ENCODE measurements at regions not wholly inside any gene's neighbourhood (a gene's known extent, or its start where the extent isn't known, plus 50 kb on each side); places are given as distances from the start of the nearest gene placed in this dataset.

DNA sequence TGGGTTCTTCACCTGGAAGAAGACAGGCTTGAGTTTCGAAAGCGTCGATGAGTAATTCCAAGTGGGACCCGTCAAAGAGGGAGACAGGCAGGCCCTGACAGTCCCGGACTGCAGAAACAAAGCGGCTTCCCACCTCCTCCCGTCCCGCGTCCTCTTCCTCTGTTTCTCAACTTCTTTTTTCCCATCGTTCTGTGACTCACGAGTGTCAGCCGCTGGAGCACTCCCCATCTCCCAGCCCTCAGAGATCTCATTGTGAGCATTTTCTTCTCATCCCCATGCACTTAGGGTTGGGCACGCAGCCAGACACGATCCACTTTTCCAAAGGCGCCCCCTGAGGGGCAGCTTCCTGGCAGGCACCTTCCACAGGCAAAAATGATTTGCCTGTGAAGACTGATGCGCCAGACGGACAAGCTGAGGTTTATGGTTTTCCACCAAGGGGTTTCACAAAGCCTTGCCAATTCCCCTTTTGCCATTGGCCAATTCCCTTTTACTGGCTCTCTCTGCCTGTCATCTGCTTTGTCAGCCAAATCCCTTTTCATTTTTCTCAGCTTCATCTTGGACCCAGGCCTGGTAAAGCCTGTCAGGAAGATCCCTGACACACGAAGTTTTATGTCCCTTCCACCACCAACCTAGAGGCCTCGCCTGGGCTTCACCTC, 86.5 kb upstream of the ANKRD55 start:
- no peaks in the 10 kb centered on the region for H3K27me3 ChIP-seq
- TF ChIP-seq POLR2A (IDR thresholded peaks at IDR 0.05) (no peak), EP300 (IDR thresholded peaks at IDR 0.05) (no peak), POLR2AphosphoS5 (IDR thresholded peaks at IDR 0.05) (no peak)
- TF ChIP-seq, protein P1, sequence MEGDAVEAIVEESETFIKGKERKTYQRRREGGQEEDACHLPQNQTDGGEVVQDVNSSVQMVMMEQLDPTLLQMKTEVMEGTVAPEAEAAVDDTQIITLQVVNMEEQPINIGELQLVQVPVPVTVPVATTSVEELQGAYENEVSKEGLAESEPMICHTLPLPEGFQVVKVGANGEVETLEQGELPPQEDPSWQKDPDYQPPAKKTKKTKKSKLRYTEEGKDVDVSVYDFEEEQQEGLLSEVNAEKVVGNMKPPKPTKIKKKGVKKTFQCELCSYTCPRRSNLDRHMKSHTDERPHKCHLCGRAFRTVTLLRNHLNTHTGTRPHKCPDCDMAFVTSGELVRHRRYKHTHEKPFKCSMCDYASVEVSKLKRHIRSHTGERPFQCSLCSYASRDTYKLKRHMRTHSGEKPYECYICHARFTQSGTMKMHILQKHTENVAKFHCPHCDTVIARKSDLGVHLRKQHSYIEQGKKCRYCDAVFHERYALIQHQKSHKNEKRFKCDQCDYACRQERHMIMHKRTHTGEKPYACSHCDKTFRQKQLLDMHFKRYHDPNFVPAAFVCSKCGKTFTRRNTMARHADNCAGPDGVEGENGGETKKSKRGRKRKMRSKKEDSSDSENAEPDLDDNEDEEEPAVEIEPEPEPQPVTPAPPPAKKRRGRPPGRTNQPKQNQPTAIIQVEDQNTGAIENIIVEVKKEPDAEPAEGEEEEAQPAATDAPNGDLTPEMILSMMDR (IDR thresholded peaks at IDR 0.05) = no peak
- WGBS, 5 donors = 66 to 82% (median 77%) methylated on average over 19 of the region's 19 CpGs
- intact Hi-C loops (cut with DNase I; ENCODE audit: low total_unique reads) = no loop called here
- H3K4me3 ChIP-seq = no peak overlapping the region
- no peaks in the 10 kb centered on the region for H3K9me3 ChIP-seq
- no peaks in the 10 kb centered on the region for H3K36me3 ChIP-seq
- H3K27ac ChIP-seq = peak overlapping the region in 2 of 5 donors; percentile 31 to 55
- DNase-seq = peak in 1 of 2 donors; percentile 72
- H3K4me1 ChIP-seq = no peaks in the 10 kb centered on the region

DNA sequence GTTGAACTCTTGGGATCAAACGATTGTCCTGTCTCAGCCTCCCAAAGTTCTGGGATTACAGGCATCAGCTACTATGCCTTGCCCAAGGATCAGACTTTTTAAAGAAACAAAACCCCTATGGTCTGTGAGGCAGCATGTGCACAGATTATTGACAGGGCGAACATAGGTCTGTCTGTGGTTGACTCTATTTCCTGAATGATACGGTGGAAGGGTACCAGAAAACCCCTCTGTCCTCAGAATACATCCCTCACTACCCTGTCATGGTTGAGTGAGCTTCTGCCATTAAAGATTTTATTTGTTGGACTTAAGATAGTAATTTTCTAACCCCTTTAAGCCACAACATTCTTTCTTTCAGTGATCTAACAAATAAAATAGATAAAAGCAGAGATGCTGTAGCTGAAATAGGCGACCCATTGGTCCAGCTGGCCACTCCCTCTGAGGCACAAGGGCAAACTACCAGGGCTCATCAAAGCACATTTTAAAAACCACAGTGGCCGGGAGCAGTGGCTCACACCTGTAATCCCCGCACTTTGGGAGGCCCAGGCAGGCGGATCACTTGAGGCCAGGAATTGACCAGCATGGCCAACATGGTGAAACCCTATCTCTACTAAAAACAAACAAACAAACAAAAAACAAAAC, 84.9 kb upstream of the ANKRD55 start:
- H3K27me3 ChIP-seq = no peaks in the 10 kb centered on the region
- no peak overlapping the region for H3K27ac ChIP-seq
- no peaks in the 10 kb centered on the region for H3K4me1 ChIP-seq
- H3K9me3 ChIP-seq = no peaks in the 10 kb centered on the region
- 89 to 94% (median 91%) methylated on average over 7 of the region's 7 CpGs for WGBS, 5 donors
- no peaks in the 10 kb centered on the region for H3K36me3 ChIP-seq
- no peak overlapping the region for H3K4me3 ChIP-seq
- DNase-seq = no peak
- intact Hi-C loops (cut with DNase I; ENCODE audit: low total_unique reads) = no loop called here
- no peak for TF ChIP-seq POLR2A (IDR thresholded peaks at IDR 0.05)
- TF ChIP-seq, protein P1 (IDR thresholded peaks at IDR 0.05) = no peak
- TF ChIP-seq POLR2AphosphoS5 (IDR thresholded peaks at IDR 0.05) = no peak
- TF ChIP-seq EP300 (IDR thresholded peaks at IDR 0.05) = no peak

DNA sequence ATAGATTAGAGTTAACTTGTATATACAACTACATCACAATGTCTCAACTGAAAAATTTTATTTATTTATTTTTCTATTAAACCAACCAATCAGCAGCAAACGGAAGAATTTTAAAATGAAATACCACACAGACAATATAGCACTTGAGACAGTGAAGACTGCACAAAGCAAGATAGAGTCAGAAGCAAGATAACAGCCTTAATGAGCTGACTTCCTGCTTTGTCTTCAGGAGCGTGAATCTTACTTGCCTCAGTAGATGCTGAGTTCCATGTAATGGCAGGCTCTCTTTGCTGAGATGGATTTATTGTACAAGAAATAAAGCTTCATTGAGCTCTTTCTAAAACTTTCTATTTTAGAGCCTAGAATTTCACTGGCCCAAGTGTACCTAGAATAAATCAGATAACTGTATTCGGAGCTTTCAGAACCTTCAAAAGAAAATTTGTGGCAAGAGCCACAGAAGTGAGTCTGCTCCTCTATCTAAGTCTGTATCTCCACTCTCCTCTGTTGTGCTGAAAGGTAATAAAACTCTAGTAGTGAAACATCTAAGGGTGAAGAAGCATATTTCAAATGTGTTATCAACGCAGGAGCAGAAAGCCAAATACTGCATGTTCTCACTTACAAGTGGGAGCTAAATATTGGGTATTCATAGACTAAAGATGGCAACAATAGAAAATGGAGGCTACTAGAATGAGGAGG, 83.3 kb upstream of the ANKRD55 start:
- Histone ChIP-seq H3K4me1 (peaks cover 0 to 4% (median 0%) of the 10 kb centered on the region in 4 donors), H3K4me3 (no peak overlapping the region), H3K27me3 (no peaks in the 10 kb centered on the region), H3K36me3 (no peaks in the 10 kb centered on the region), H3K27ac (no peak overlapping the region), H3K9me3 (no peaks in the 10 kb centered on the region)
- DNase-seq = no peak
- 79 to 91% (median 84%) methylated on average over 4 of the region's 4 CpGs for WGBS, 5 donors
- intact Hi-C loops (cut with DNase I; ENCODE audit: low total_unique reads) = no loop called here
- TF ChIP-seq, protein P1 (IDR thresholded peaks at IDR 0.05) = no peak
- TF ChIP-seq EP300 (IDR thresholded peaks at IDR 0.05) = no peak
- TF ChIP-seq POLR2AphosphoS5 (IDR thresholded peaks at IDR 0.05) = no peak
- TF ChIP-seq POLR2A (IDR thresholded peaks at IDR 0.05) = no peak

DNA sequence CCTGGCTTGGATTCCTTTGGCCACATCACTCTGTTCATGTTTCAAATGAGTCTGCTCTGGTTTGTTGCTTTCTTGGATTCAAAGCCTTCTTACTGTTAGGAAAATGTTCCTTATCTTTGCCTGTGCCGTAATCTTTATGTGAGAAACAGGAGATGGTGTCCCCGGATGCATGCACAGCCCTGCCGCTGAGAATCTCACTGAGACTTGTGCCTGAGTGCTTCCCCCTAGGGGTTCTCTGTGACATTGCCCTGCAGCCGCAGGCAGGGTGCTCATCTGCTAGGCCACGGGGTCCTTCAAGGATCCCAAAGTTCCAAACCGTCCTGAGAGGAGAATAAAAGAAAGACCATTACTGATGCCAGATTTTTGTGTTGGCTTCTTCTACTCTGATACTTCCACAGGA, 81.4 kb upstream of the ANKRD55 start:
- no peak for DNase-seq
- Histone ChIP-seq H3K27ac (no peak overlapping the region), H3K9me3 (no peaks in the 10 kb centered on the region), H3K27me3 (no peaks in the 10 kb centered on the region), H3K4me1 (peaks cover 0 to 16% (median 6%) of the 10 kb centered on the region in 4 donors), H3K4me3 (no peak overlapping the region), H3K36me3 (no peaks in the 10 kb centered on the region)
- TF ChIP-seq POLR2AphosphoS5 (IDR thresholded peaks at IDR 0.05) (no peak), POLR2A (IDR thresholded peaks at IDR 0.05) (no peak), EP300 (IDR thresholded peaks at IDR 0.05) (no peak)
- intact Hi-C loops (cut with DNase I; ENCODE audit: low total_unique reads) = no loop called here
- 49 to 82% (median 75%) methylated on average over 6 of the region's 6 CpGs for WGBS, 5 donors

All from stomach (tissue), 8 donors.